Tibial artery (tissue), 4 donors: ENCODE measurements at regions not wholly inside any gene's neighbourhood (a gene's known extent, or its start where the extent isn't known, plus 50 kb on each side); places are given as distances from the start of the nearest gene placed in this dataset.

Experiments used
- DNase-seq, 2 donors: peaks; one replicate each; pipeline ENCODE4 v3.0.0-alpha.2; 2019
- H3K27ac ChIP-seq, 2 donors: fragments of 200-600 bp; sonication (generic) in 1 of 2; 1 replicate in 1 of 2; 2 replicates in 1 of 2; pipeline ENCODE4 v1.5.1; 2018 to 2019; ENCODE audit warnings: mild to moderate bottlenecking in 1 of 2
- H3K27me3 ChIP-seq, 2 donors: fragments of 200-600 bp; sonication (generic) in 1 of 2; one replicate each; pipeline versions ENCODE4 v1.5.1 to v1.6.0; 2016 to 2019
- H3K36me3 ChIP-seq, 3 donors: fragments of 200-600 bp; sonication (generic) in 2 of 3; one replicate each; pipeline ENCODE4 v1.5.1; 2016 to 2019; ENCODE audit warnings: mild to moderate bottlenecking in 2 of 3
- H3K4me1 ChIP-seq, 4 donors: fragments of 200-600 bp; sonication (generic) in 2 of 4; 1 replicate in 3 of 4; 2 replicates in 1 of 4; pipeline ENCODE4 v1.5.1; 2016 to 2019
- H3K4me3 ChIP-seq, 2 donors: fragments of 200-600 bp; sonication (generic) in 1 of 2; 1 replicate in 1 of 2; 2 replicates in 1 of 2; pipeline ENCODE4 v1.5.1; 2018 to 2019; ENCODE audit warnings: mild to moderate bottlenecking in 2 of 2
- H3K9me3 ChIP-seq, 3 donors: fragments of 200-600 bp; sonication (generic) in 1 of 3; one replicate each; pipeline ENCODE4 v1.5.1; 2016 to 2019
- CTCF ChIP-seq, 2 experiments: fragments of 200-600 bp in 1 of 2; fragments of 450-650 bp in 1 of 2; IDR thresholded peaks; one replicate each; pipeline ENCODE4 v1.5.1; 2017 to 2019; ENCODE audit warnings: antibody characterized with exemption in 2 of 2, mild to moderate bottlenecking in 1 of 2, moderate library complexity in 1 of 2
- intact Hi-C: fragments of 100-400 bp; cut with DNase I; formaldehyde crosslinking; loops from one replicate; pipeline ENCODE4 v1.15.0; 2023; ENCODE audit warnings: low total_unique reads

- TF ChIP-seq CTCF (IDR thresholded peaks at IDR 0.05), result no peak
- Histone ChIP-seq H3K4me1 (no peaks in the 10 kb centered on the region), H3K27me3 (no peaks in the 10 kb centered on the region), H3K4me3 (no peak overlapping the region), H3K9me3 (peaks cover 0 to 15% (median 8%) of the 10 kb centered on the region in 3 donors), H3K27ac (no peak overlapping the region), H3K36me3 (peaks cover 0 to 5% (median 0%) of the 10 kb centered on the region in 3 donors)
- intact Hi-C loops, result no loop called here
- no peak for DNase-seq
Measured at GRCh38 chr14:59067127-59067894, 121.2 kb upstream of the DAAM1 start.

- Histone ChIP-seq H3K4me3 (no peak overlapping the region), H3K27ac (no peak overlapping the region), H3K4me1 (no peaks in the 10 kb centered on the region), H3K9me3 (no peaks in the 10 kb centered on the region), H3K27me3 (no peaks in the 10 kb centered on the region), H3K36me3 (no peaks in the 10 kb centered on the region)
- no peak for DNase-seq
- TF ChIP-seq CTCF (IDR thresholded peaks at IDR 0.05), result no peak
- intact Hi-C loops, result no loop called here
Measured at GRCh38 chr14:59069163-59069854, 119.2 kb upstream of the DAAM1 start.

DNA sequence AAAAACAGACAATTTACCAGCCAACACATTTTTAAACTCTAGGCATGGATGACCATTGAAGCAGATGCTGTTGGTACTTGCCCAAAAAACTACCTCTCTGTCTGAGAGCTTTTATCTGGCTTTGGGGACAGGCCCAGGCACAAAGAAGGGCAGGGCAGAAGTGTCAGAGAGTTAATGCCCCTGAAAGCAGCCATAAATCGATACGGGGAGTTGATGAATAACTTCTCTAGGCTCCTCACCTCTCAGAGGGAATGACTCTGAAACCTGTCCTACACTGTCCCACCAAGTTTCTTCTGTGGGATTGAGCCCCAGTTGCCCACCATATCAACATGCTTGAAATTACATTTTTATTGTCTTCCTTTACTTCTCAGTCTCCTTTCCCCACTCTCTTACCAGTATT, 113.0 kb upstream of the DAAM1 start:
- intact Hi-C loops, result no loop called here
- DNase-seq, result no peak
- no peak overlapping the region for H3K27ac ChIP-seq
- no peaks in the 10 kb centered on the region for H3K9me3 ChIP-seq
- no peaks in the 10 kb centered on the region for H3K36me3 ChIP-seq
- H3K27me3 ChIP-seq, result no peaks in the 10 kb centered on the region
- H3K4me1 ChIP-seq, result no peaks in the 10 kb centered on the region
- no peak for TF ChIP-seq CTCF (IDR thresholded peaks at IDR 0.05)
- H3K4me3 ChIP-seq, result no peak overlapping the region

- intact Hi-C loops, result no loop called here
- no peak for TF ChIP-seq CTCF (IDR thresholded peaks at IDR 0.05)
- no peak for DNase-seq
Measured at GRCh38 chr14:59081720-59082119, 106.7 kb upstream of the DAAM1 start.

DNA sequence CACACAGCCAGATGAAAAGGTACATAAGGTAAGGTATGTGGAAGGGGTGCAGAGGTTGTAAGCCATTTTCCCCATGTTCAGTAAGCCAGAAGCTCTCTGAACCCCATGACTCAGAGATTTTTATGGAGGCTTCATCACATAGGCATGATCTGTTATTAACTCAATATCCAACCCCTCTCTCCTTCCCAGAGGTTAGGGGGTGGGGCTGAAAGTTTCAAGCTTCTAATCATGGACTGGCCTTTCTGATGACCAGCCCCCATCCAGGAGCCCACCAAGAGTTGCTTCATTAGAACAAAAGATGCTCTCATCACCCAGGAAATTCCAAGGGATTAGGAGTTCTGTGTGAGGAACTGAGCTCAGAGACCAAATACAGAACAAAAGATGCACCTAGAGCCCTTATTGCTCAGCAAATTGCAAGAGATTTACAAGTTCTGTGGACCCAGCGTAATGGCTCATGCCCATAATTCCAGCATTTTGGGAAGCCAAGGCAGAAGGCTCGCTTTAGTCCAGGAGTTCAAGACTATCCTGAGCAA, 103.2 kb upstream of the DAAM1 start:
- Histone ChIP-seq H3K36me3 (no peaks in the 10 kb centered on the region), H3K27ac (no peak overlapping the region), H3K4me3 (no peak overlapping the region), H3K27me3 (peaks cover 0 to 6% of the 10 kb centered on the region in 2 donors), H3K9me3 (no peaks in the 10 kb centered on the region), H3K4me1 (no peaks in the 10 kb centered on the region)
- no peak for DNase-seq
- TF ChIP-seq CTCF (IDR thresholded peaks at IDR 0.05), result no peak
- intact Hi-C loops, result no loop called here

More at GRCh38 chr14:59081720-59082119, 106.7 kb upstream of the DAAM1 start:
- H3K27ac ChIP-seq, result no peak overlapping the region
- no peaks in the 10 kb centered on the region for H3K9me3 ChIP-seq
- no peaks in the 10 kb centered on the region for H3K4me1 ChIP-seq
- peaks cover 0 to 6% of the 10 kb centered on the region in 2 donors for H3K27me3 ChIP-seq
- H3K4me3 ChIP-seq, result no peak overlapping the region
- H3K36me3 ChIP-seq, result no peaks in the 10 kb centered on the region
